GM18909 (cell line): ENCODE measurements at regions not wholly inside any gene's neighbourhood (a gene's known extent, or its start where the extent isn't known, plus 50 kb on each side); places are given as distances from the start of the nearest gene placed in this dataset.

Experiments used
- ATAC-seq: cut with Tn5 transposase; IDR thresholded peaks from one replicate; pipeline ENCODE4 v1.9.1; 2021; ENCODE audit warnings: mild to moderate bottlenecking; ENCODE audit not compliant: unreplicated experiment, poor library complexity

DNA sequence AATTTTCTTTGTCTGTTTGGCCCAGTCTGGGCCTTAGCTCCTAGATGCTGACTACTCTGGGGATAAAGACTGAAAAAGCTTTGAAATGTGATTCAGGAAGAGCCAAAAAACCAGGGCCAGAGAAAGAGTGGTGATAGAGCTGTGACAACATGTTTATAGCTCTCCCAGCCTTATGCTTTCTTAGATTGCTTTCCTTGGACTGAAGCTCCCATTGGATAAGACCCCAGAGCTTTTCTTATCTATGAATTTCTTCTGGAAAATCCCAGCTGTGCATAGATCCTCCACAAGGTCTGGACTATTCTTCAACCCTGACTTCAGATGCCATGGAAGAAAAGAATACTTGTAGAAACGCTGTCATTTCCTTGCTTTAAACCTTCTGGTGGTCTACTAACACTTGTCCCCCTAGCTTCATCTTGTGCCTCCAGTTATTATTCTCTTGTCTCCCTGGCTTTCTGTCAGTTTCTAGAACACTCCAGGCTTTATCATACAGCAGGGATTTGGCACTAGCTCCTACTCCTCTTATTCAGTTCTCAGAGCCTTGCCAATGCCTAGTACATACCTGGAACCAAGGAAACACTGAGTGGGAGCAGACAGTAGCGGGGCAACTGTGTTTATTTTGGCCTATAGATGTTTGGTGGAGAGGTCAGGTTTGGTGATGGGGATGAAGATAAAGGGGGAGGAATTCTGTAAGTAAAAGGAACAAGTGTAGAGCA is 57.1 kb upstream of the TEX13D start:
- no peak for ATAC-seq

DNA sequence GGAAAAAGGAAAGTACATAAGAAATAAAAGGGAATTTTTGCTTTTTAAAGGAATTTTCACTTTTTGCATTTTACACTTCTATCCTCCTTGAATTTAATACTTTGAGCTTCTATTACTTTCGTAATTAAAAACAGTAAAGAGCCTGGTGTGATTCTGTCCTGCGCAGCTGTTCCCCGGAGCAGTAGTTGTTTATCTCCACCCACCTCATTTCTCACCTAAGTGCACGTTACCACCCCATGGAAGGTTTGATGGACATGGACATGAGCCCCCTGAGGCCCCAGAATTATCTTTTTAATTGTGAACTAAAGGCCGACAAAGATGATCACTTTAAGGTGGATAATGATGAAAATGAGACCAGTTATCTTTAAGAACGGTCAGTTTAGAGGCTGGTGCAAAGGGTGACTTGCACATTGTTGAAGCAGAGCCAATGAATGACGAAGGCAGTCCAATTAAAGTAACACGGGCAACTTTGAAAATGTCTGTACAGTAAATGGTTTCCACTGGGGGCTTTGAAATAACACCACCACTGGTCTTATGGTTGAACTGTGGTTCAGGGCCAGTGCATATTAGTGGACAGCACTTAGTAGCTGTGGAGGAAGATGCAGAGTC is 52.1 kb upstream of the TEX13D start:
- ATAC-seq, result no peak

DNA sequence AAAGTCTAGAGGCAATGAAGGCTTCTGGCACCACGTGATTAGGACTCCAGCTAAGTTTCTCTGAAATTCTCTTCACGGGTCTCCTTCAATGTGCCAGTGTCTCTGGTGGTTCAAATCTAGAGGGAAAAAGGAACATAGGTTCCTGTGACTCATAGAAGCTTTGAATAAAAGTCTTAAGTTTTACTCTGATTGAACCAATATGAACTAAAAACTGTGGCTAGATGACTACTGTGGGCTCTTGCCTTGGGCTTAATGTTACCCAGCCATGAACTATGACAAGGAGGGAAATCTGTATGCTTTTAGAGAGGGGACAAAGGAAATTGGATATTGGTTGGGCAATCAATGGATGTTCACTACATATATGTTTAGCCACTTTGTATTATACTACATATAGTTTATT is 49.9 kb upstream of the TEX13D start:
- no peak for ATAC-seq
